Liver (tissue), 3 donors: ENCODE measurements at regions not wholly inside any gene's neighbourhood (a gene's known extent, or its start where the extent isn't known, plus 50 kb on each side); places are given as distances from the start of the nearest gene placed in this dataset.

ENCODE experiments used
- JUND ChIP-seq, 2 donors: IDR thresholded peaks; 2 replicates each; pipeline ENCODE4 v1.6.1; 2016; ENCODE audit warnings: antibody characterized with exemption in 2 of 2
- RXRA ChIP-seq, 2 donors: IDR thresholded peaks; 2 replicates each; pipeline ENCODE4 v1.6.1; 2017 to 2018; ENCODE audit warnings: antibody characterized with exemption in 2 of 2, mild to moderate bottlenecking in 1 of 2
- TAF1 ChIP-seq: conservative IDR thresholded peaks from 2 replicates; pipeline ENCODE4 v1.6.1; 2016; ENCODE audit warnings: antibody characterized with exemption, mild to moderate bottlenecking
- TF ChIP-seq, protein P1 (sequence below): fragments of 150-350 bp; IDR thresholded peaks from 2 replicates; pipeline ENCODE4 v1.5.1; 2017; ENCODE audit warnings: improper control_type of control experiment, low read depth, low read length; ENCODE audit not compliant: missing input control
- donor health status: healthy.
- donor health status: healthy.

DNA sequence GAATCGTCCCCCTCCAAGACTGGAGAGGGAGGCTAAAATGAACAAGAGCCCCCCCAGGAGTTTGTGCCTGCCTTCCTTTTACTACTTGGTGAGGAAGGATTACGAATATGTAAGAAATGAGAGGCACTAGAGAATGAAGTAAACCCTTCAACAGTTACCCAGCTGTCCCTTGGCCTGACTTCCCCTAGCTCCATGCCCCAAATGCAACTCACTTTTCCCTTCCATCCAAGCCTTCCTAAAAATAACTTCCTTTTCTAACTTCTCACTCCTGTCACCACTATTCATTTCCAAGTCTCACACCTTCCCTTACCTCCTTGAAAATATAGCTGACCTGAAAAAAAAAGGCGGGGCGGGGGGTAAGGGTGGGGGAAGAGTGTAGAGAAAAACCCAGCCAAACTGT lies 96.6 kb upstream of the HNRNPU start:
- TF ChIP-seq, protein P1, sequence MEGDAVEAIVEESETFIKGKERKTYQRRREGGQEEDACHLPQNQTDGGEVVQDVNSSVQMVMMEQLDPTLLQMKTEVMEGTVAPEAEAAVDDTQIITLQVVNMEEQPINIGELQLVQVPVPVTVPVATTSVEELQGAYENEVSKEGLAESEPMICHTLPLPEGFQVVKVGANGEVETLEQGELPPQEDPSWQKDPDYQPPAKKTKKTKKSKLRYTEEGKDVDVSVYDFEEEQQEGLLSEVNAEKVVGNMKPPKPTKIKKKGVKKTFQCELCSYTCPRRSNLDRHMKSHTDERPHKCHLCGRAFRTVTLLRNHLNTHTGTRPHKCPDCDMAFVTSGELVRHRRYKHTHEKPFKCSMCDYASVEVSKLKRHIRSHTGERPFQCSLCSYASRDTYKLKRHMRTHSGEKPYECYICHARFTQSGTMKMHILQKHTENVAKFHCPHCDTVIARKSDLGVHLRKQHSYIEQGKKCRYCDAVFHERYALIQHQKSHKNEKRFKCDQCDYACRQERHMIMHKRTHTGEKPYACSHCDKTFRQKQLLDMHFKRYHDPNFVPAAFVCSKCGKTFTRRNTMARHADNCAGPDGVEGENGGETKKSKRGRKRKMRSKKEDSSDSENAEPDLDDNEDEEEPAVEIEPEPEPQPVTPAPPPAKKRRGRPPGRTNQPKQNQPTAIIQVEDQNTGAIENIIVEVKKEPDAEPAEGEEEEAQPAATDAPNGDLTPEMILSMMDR, result no peak
- TF ChIP-seq TAF1 (no peak), JUND (IDR thresholded peaks at IDR 0.05) (no peak), RXRA (IDR thresholded peaks at IDR 0.05) (no peak)
